GM18519 (cell line): ENCODE measurements at regions not wholly inside any gene's neighbourhood (a gene's known extent, or its start where the extent isn't known, plus 50 kb on each side); places are given as distances from the start of the nearest gene placed in this dataset.
"Not testable (repeated sequence)": the region's sequence is repeated elsewhere in the genome, so short reads cannot be mapped to it uniquely, and the experiment has no call there.

Experiments used
- ATAC-seq: cut with Tn5 transposase; IDR thresholded peaks from one replicate; pipeline ENCODE4 v1.9.1; 2021; ENCODE audit warnings: mild to moderate bottlenecking, moderate library complexity; ENCODE audit not compliant: unreplicated experiment, low FRiP score

GRCh38 chr21:21971384-21971783 is 973.2 kb downstream of the NCAM2 start:
- no peak for ATAC-seq

GRCh38 chr21:21973806-21974205 is 975.6 kb downstream of the NCAM2 start:
- ATAC-seq = no peak

- ATAC-seq = no peak
Measured at GRCh38 chr21:21996891-21997290, 998.7 kb downstream of the NCAM2 start.

DNA sequence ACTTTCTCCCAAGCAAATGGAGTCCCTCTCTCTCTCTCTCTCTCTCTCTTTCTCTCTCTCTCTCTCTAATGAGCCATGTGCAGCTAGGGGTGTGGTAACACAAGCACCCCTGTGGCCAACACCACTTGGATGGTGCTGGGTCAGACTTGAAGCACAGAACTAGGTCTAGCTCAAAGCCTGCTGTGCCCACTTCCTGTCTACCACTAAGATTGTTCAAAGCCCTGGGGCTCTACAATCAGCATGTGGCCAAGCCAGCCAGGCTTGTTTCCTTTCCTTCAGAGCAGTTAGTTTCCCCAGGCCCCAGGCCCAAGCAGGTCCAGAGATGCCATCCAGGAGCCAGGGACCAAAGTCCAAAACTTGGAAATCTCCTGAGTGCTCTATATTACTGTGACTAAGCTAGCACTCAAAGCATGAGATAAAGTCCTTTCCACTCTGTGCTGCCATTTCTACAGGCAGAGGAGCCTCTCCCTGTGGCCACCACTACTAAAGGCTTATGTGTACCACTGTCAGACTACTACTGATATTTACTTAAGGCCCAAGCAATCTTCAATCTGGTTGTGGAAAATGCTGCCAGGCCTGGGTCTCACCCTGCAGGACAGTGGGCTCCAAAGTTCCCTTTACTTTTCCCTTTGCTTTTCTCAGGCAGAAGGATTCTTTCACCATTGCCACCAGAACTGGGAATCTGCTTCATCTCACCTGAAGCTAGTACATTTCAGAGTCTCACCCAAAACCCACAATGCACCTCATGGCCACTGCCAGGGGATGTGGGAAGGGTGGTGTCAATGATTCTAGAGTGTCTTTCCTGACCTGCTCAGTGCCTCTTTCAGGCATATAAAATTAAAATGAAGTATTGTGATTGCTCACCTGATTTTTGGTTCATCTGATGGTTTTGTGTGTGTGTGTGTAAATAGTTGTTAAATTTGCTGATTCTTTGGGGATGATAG is 999.5 kb downstream of the NCAM2 start:
- no peak for ATAC-seq

DNA sequence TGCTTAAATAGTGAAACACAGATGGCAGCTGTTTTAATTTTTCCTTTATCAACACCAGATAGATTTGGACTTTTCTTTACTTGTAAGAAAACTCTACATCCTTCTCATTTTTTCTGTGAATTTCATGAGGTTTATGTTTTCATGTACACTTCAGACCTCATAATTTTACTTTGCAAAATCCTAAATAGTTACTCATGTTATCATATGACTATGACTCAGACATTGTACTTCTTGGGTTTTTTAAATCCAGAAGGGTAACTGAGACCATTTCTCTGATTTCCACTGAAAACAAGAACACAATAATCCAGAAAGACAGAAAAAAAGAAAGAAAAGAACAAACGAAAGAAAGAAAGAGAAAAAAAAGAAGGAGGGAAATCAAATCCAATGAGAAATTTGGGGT is 1021.6 kb downstream of the NCAM2 start:
- no peak for ATAC-seq

GRCh38 chr21:22020221-22020620 is 1022.0 kb downstream of the NCAM2 start:
- ATAC-seq = no peak

GRCh38 chr21:22023896-22024295 is 1025.7 kb downstream of the NCAM2 start:
- not testable (repeated sequence) for ATAC-seq

DNA sequence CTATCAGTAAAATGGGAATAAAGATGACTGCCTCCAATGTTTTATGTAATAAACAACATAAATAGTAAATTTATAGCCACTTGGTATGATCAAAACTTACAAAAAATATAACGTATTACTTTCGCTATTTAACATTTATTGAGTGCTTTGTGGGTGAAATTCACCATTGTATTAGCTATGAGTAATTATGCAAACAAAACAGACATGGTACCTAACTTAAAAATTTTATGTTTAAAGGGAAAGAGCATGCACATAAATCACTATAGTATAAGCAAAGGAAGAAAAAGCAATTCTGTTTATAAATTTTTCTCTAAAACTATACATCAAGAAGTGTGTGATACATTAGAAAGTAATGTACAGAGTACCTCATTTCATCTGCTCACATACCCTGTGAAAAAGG is 1046.2 kb downstream of the NCAM2 start:
- ATAC-seq = no peak

- no peak for ATAC-seq
Measured at GRCh38 chr21:22046576-22046975, 1048.4 kb downstream of the NCAM2 start.

DNA sequence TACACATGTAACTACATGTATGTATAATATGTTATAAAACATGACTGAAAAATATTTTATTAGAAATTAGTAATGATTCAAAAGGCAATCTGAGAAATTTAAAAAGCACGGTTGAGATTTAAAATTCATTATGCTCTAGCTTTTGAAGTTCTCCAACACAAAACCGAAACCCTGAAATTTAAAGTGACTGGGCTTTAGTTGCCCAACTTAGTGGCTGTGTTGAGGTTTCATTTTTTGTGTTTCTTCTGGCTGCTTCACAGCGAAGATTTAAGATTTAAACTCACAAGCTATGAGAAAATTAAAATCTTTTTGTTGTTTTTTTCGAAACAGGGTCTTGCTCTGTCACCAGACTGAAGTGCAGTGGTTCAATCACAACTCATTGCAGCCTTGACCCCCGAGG is 1058.7 kb downstream of the NCAM2 start:
- no peak for ATAC-seq

DNA sequence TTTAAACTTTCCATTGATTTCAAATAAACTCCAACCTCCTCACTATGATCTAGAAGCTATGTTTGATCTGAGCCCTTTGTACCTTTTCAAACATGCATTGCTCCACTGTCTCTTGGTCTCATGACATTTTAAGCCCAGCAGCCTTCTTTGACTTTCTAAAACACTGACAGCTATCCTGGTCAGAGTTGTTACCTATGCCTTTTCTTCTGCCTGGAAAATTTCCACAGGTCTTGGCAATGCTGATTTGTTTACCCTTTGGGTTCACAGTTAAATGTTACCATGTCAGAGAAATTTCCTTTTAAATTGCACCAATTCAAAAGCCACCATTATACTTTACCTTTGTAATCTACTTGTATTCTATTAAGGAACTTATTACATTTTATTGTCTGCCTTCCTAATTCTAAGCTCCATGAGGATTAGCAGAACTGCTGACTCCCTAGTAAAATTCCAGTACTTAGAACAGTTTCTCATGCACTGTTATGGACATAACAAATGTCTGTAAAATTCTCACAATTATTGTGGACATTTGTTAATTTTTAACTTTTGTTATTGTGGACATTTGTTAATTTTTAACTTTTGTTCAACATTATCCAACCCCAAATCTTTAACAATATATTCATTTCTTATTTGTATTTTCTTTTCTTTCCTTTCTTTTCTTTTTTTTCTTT is 1064.4 kb downstream of the NCAM2 start:
- ATAC-seq = no peak

DNA sequence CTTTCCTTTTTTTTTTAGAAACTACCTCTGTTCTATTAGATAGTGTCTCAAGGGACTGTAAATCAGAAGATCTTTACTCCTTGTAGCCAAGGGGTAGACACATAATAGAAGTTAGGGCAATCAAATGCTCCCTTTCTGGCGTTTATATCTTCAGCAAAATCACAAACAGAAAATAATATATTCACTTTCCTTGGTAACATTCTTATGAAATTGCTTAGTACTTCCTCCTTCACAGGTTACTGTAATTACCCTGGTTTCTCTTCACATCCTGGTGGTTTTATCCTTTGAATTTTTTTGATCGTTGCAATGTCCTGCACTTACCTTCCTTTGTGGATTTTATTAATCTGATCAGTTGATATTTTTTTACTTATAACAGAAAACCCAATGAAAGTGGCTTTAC is 1064.9 kb downstream of the NCAM2 start:
- ATAC-seq = no peak

- no peak for ATAC-seq
Measured at GRCh38 chr21:22076471-22076870, 1078.3 kb downstream of the NCAM2 start.

DNA sequence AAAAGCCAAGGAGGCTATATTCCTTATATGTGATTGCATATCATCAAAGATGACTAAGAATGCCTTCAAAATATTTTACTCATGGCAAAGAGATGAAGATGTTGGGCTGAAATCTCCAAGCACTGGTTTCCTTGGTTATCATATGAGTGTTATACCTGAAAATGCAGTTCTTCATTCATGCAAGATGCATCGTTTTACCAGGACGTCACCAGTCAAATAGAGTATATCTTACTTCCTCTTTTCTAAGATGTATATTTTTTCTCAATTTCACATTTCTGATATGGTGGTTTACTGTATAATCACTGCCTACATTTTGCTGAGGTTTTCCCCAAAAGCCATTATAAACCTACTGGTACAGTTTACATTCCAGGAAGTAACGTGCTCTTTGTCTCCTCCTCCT is 1085.7 kb downstream of the NCAM2 start:
- ATAC-seq = peak; percentile 72

- ATAC-seq = no peak
Measured at GRCh38 chr21:22096314-22096713, 1098.1 kb downstream of the NCAM2 start.

- no peak for ATAC-seq
Measured at GRCh38 chr21:22106720-22107410, 1108.7 kb downstream of the NCAM2 start.

- ATAC-seq = no peak
Measured at GRCh38 chr21:22115746-22116145, 1117.5 kb downstream of the NCAM2 start.

DNA sequence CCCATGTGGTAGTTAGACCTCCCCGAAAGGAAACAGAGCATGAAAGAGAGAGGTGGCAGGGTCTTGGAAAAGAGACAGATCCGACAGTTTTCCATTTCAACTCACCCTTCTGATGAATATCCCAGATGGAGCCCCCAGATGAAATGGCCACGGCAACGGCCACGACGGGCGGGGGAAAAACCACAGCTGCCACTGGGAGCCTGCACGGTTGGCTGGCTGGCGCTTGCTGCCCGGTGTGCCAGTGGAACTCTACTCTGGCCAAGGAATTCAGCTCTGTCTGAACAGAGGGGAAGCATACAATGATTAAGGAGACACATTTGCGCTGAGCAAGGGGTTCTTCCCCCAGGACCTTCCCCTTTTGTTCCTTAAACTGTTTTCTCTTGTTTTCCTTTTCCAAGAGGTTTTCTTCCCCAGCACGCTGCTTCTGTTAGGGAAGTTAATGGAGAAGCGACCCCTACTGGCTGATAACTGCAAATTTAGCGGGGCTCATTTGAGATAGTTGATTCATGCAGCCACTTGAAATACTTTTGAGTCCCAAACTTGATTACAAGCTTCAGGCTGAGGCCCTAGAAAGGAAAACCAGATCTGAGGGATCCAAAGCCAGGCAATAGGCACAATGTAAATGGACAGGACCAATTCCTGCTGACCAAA is 1122.5 kb downstream of the NCAM2 start:
- ATAC-seq = no peak

DNA sequence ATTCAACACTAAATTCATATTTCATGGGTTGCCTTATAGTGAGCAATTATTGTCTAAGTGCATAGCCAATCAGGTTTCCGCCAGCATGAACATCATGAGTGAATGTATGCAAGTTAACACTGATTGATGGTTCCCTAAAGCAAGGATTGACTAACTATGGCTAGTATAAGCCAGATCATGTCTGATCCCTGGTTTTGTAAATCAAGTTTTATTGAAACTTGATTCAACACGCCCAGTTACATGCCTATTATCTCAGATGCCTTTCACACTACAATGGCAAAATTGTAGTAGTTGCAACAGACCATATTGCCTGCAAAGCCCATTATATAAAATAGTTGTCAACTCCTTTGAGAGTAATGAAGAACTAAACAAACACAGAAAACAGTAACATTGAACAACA is 1127.4 kb downstream of the NCAM2 start:
- ATAC-seq = no peak

DNA sequence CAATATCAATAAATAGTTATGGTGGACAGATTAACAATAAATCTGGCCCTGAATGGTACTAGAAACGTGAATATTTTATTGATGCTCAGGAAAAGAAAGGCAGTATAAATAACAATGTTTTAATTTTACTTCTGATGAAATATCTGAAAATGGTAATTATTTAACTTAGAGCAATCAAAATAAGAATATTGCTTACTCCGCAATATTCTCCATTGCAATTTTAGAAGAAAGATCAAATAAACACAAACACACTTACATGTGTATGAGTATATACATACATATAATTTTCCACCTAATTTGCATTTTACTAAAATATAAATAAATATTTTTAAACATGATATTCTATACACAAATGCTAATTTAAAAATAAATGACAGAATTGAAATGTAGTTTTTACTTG is 1130.5 kb downstream of the NCAM2 start:
- no peak for ATAC-seq
